VCaP (cell line): ENCODE measurements at regions not wholly inside any gene's neighbourhood (a gene's known extent, or its start where the extent isn't known, plus 50 kb on each side); places are given as distances from the start of the nearest gene placed in this dataset.

Experiments
- H3K27ac ChIP-seq: fragments of 450-650 bp; 2 replicates; pipeline ENCODE4 v1.5.1; 2017
- CTCF ChIP-seq: fragments of 450-650 bp; conservative IDR thresholded peaks from 2 replicates; pipeline ENCODE4 v1.5.1; 2017; ENCODE audit warnings: mild to moderate bottlenecking, moderate library complexity

- no peak for TF ChIP-seq CTCF
- H3K27ac ChIP-seq: no peak overlapping the region
Measured at GRCh38 chr5:38719916-38720315, 125.9 kb upstream of the OSMR start.

GRCh38 chr5:38720554-38721361, 125.1 kb upstream of the OSMR start:
- H3K27ac ChIP-seq: no peak overlapping the region

GRCh38 chr5:38722918-38723317, 122.9 kb upstream of the OSMR start:
- no peak overlapping the region for H3K27ac ChIP-seq
- TF ChIP-seq CTCF: no peak

More at GRCh38 chr5:38720554-38721361, 125.1 kb upstream of the OSMR start:
- no peak for TF ChIP-seq CTCF

GRCh38 chr5:38723426-38723825, 122.4 kb upstream of the OSMR start:
- no peak for TF ChIP-seq CTCF
- H3K27ac ChIP-seq: no peak overlapping the region

- H3K27ac ChIP-seq: no peak overlapping the region
- TF ChIP-seq CTCF: no peak
Measured at GRCh38 chr5:38724301-38725030, 121.3 kb upstream of the OSMR start.

GRCh38 chr5:38725371-38725865, 120.4 kb upstream of the OSMR start:
- no peak overlapping the region for H3K27ac ChIP-seq
- no peak for TF ChIP-seq CTCF

GRCh38 chr5:38726279-38726678, 119.5 kb upstream of the OSMR start:
- TF ChIP-seq CTCF: no peak
- H3K27ac ChIP-seq: no peak overlapping the region
